IMR-90 (cell line): ENCODE measurements at regions not wholly inside any gene's neighbourhood (a gene's known extent, or its start where the extent isn't known, plus 50 kb on each side); places are given as distances from the start of the nearest gene placed in this dataset.

ENCODE experiments used
- ATAC-seq: fragments of 200-7000 bp; cut with Tn5 transposase; 2 replicates; pipeline ENCODE4 v1.9.1; 2020; ENCODE audit warnings: low read depth, mild to moderate bottlenecking, moderate library complexity
- BruUV-seq: library from RNA; stranded (reverse); fragments of 400-500 nt; replicated peaks from 2 replicates; lab custom pipeline; 2021; lab: Mats Ljungman, UMichigan
- CTCF ChIA-PET: fragments of 300-600 bp; formaldehyde crosslinking; extraction: SDS; loops from one replicate; lab custom pipeline; 2021; ENCODE audit warnings: antibody characterized with exemption; lab: Yijun Ruan, JAX
- POLR2A ChIA-PET: fragments of 300-600 bp; sonication (Branson Sonifier 250); formaldehyde crosslinking; loops from one replicate; lab custom pipeline; 2022; ENCODE audit warnings: antibody characterized with exemption; ENCODE audit not compliant: unreplicated experiment; lab: Charles Lee
- DNase-seq: peaks from one replicate; pipeline ENCODE4 v3.0.0; 2013
- H2AFZ ChIP-seq: replicated peaks from 2 replicates; pipeline ENCODE3; 2013; ENCODE audit warnings: low read length, mild to moderate bottlenecking; ENCODE audit not compliant: poor library complexity
- H2AK5ac ChIP-seq: 2 replicates; pipeline ENCODE4 v1.6.1; 2013; ENCODE audit warnings: low read depth, low read length, inconsistent platforms
- H2AK9ac ChIP-seq: replicated peaks from 2 replicates; pipeline ENCODE3; 2013; ENCODE audit warnings: mild to moderate bottlenecking, low read depth, low read length, moderate library complexity; ENCODE audit not compliant: poor library complexity
- H2BK120ac ChIP-seq: 2 replicates; pipeline ENCODE4 v1.6.1; 2013; ENCODE audit warnings: low read depth, low read length, inconsistent platforms
- H2BK15ac ChIP-seq: 3 replicates; pipeline ENCODE4 v1.6.1; 2013; ENCODE audit warnings: low read depth, low read length, inconsistent platforms
- H2BK20ac ChIP-seq: 2 replicates; pipeline ENCODE4 v1.6.1; 2013; ENCODE audit warnings: low read depth, mild to moderate bottlenecking, inconsistent platforms, low read length, moderate library complexity
- H2BK5ac ChIP-seq: 2 replicates; pipeline ENCODE4 v1.6.1; 2013; ENCODE audit warnings: mild to moderate bottlenecking, low read depth, low read length, inconsistent platforms; ENCODE audit not compliant: poor library complexity, severe bottlenecking
- H3K14ac ChIP-seq: replicated peaks from 2 replicates; pipeline ENCODE4 v1.6.1; 2013; ENCODE audit warnings: low read depth, low read length, inconsistent platforms
- H3K18ac ChIP-seq: 2 replicates; pipeline ENCODE4 v1.6.1; 2013; ENCODE audit warnings: low read depth, low read length, control low read depth
- H3K23ac ChIP-seq: 2 replicates; pipeline ENCODE4 v1.6.1; 2013; ENCODE audit warnings: low read depth, low read length, inconsistent platforms
- H3K27ac ChIP-seq: 2 replicates; pipeline ENCODE4 v1.5.1; 2013; ENCODE audit warnings: mild to moderate bottlenecking, control low read depth, low read length; ENCODE audit not compliant: insufficient read depth
- H3K27me3 ChIP-seq: 2 replicates; pipeline ENCODE4 v1.6.1; 2013; ENCODE audit warnings: low read length; ENCODE audit not compliant: control insufficient read depth, insufficient read depth
- H3K36me3 ChIP-seq: 2 replicates; pipeline ENCODE4 v1.6.1; 2013; ENCODE audit warnings: low read length, mixed read lengths; ENCODE audit not compliant: control insufficient read depth, insufficient read depth
- H3K4ac ChIP-seq: 2 replicates; pipeline ENCODE4 v1.6.1; 2013; ENCODE audit warnings: low read depth, low read length, inconsistent platforms
- H3K4me1 ChIP-seq: 2 replicates; pipeline ENCODE4 v1.6.1; 2013; ENCODE audit warnings: low read length, mixed read lengths; ENCODE audit not compliant: control insufficient read depth, insufficient read depth
- H3K4me2 ChIP-seq: 2 replicates; pipeline ENCODE4 v1.6.1; 2013; ENCODE audit warnings: low read depth, mild to moderate bottlenecking, control low read depth, low read length, moderate library complexity
- H3K4me3 ChIP-seq: 2 replicates; pipeline ENCODE4 v1.5.1; 2013; ENCODE audit warnings: low read depth, mild to moderate bottlenecking, control low read depth, low read length, moderate library complexity; ENCODE audit not compliant: insufficient read depth
- H3K56ac ChIP-seq: 2 replicates; pipeline ENCODE4 v1.6.1; 2013; ENCODE audit warnings: low read length, inconsistent platforms; ENCODE audit not compliant: insufficient read depth; ENCODE audit errors: extremely low read depth
- H3K79me1 ChIP-seq, 2 experiments: 2 replicates each; pipeline ENCODE4 v1.6.1; 2013; ENCODE audit warnings: low read length in 2 of 2, inconsistent platforms in 1 of 2, low read depth in 1 of 2
- H3K9ac ChIP-seq: 2 replicates; pipeline ENCODE4 v1.6.1; 2013; ENCODE audit warnings: low read depth, low read length, control low read depth
- H3K9me1 ChIP-seq: 2 replicates; pipeline ENCODE4 v1.6.1; 2013; ENCODE audit warnings: low read length, inconsistent platforms; ENCODE audit not compliant: insufficient read depth
- H3K9me3 ChIP-seq: 2 replicates; pipeline ENCODE4 v1.6.1; 2013; ENCODE audit warnings: low read length; ENCODE audit not compliant: control insufficient read depth, insufficient read depth
- H4K20me1 ChIP-seq: 2 replicates; pipeline ENCODE4 v1.6.1; 2013; ENCODE audit warnings: low read length, inconsistent platforms; ENCODE audit not compliant: insufficient read depth
- H4K5ac ChIP-seq: 2 replicates; pipeline ENCODE4 v1.6.1; 2013; ENCODE audit warnings: mild to moderate bottlenecking, low read depth, low read length, control low read depth
- H4K8ac ChIP-seq, 2 experiments: 2 replicates each; pipeline ENCODE4 v1.6.1; 2013; ENCODE audit warnings: low read depth in 2 of 2, low read length in 2 of 2, control low read depth in 1 of 2, inconsistent platforms in 1 of 2
- H4K91ac ChIP-seq: 2 replicates; pipeline ENCODE4 v1.6.1; 2013; ENCODE audit warnings: low read depth, low read length, inconsistent platforms; ENCODE audit not compliant: insufficient read depth
- BHLHE40 ChIP-seq: fragments of 150-350 bp; IDR thresholded peaks from 2 replicates; pipeline ENCODE4 v1.6.1; 2016; ENCODE audit warnings: mild to moderate bottlenecking, low read depth, low read length
- CHD1 ChIP-seq: IDR thresholded peaks from 2 replicates; pipeline ENCODE4 v1.6.1; 2012; ENCODE audit warnings: low read depth, low read length, improper control_type of control experiment
- CTCF ChIP-seq: conservative IDR thresholded peaks from 2 replicates; pipeline ENCODE4 v1.5.1; 2012; ENCODE audit warnings: mild to moderate bottlenecking, low read depth, low read length, improper control_type of control experiment
- ELK1 ChIP-seq: fragments of 150-350 bp; IDR thresholded peaks from 2 replicates; pipeline ENCODE4 v1.6.1; 2016; ENCODE audit warnings: low read depth, mild to moderate bottlenecking, low read length, moderate library complexity, borderline replicate concordance
- FOS ChIP-seq: fragments of 150-350 bp; IDR thresholded peaks from 2 replicates; pipeline ENCODE4 v1.6.1; 2016; ENCODE audit warnings: low read depth, low read length
- MAFK ChIP-seq: IDR thresholded peaks from 2 replicates; pipeline ENCODE4 v1.6.1; 2012; ENCODE audit warnings: low read depth, low read length, improper control_type of control experiment
- MAZ ChIP-seq: IDR thresholded peaks from 2 replicates; pipeline ENCODE4 v1.6.1; 2012; ENCODE audit warnings: low read depth, mild to moderate bottlenecking, low read length, improper control_type of control experiment, moderate library complexity, borderline replicate concordance
- MXI1 ChIP-seq: IDR thresholded peaks from 2 replicates; pipeline ENCODE4 v1.6.1; 2012; ENCODE audit warnings: low read depth, mild to moderate bottlenecking, low read length, moderate library complexity, borderline replicate concordance
- NFE2L2 ChIP-seq: fragments of 150-350 bp; IDR thresholded peaks from 2 replicates; pipeline ENCODE4 v1.6.1; 2016; ENCODE audit warnings: low read depth, mild to moderate bottlenecking, low read length
- POLR2A ChIP-seq: IDR thresholded peaks from 2 replicates; pipeline ENCODE4 v1.6.1; 2012; ENCODE audit warnings: mild to moderate bottlenecking, low read depth, low read length
- RAD21 ChIP-seq: IDR thresholded peaks from 2 replicates; pipeline ENCODE4 v1.6.1; 2012; ENCODE audit warnings: low read length, improper control_type of control experiment
- RCOR1 ChIP-seq: IDR thresholded peaks from 2 replicates; pipeline ENCODE4 v1.6.1; 2012; ENCODE audit warnings: mild to moderate bottlenecking, low read length, improper control_type of control experiment; ENCODE audit not compliant: insufficient replicate concordance
- RFX5 ChIP-seq: IDR thresholded peaks from 2 replicates; pipeline ENCODE4 v1.8.0; 2012; ENCODE audit warnings: low read depth, mild to moderate bottlenecking, low read length, moderate library complexity
- SMC3 ChIP-seq: fragments of 150-350 bp; IDR thresholded peaks from 2 replicates; pipeline ENCODE4 v1.6.1; 2016; ENCODE audit warnings: low read depth, mild to moderate bottlenecking, antibody characterized with exemption, low read length, moderate library complexity
- USF2 ChIP-seq: fragments of 150-350 bp; IDR thresholded peaks from 2 replicates; pipeline ENCODE4 v1.6.1; 2017; ENCODE audit warnings: mild to moderate bottlenecking, antibody characterized with exemption, low read length, low read depth
- dilution Hi-C: fragments of 300-500 bp; cut with HindIII; formaldehyde crosslinking; loops from one replicate; pipeline ENCODE4 v1.14.3; 2018; ENCODE audit warnings: low sequenced_read_pairs; ENCODE audit not compliant: unreplicated experiment
- in situ Hi-C: fragments of 300-500 bp; cut with MboI; formaldehyde crosslinking; loops from 3 replicates; pipeline ENCODE4 v1.14.3; 2019; ENCODE audit warnings: low sequenced_read_pairs, inconsistent platforms, mixed read lengths
- intact Hi-C: fragments of 100-400 bp; cut with micrococcal nuclease; formaldehyde crosslinking; loops from 2 replicates; pipeline ENCODE4 v1.10.0; 2022

GRCh38 chr2:4973354-4973753, 718.8 kb upstream of the SOX11 start:
- no peaks in the 10 kb centered on the region for H3K79me1 ChIP-seq
- H3K9me1 ChIP-seq, result no peaks in the 10 kb centered on the region
- H2BK15ac ChIP-seq, result no peak overlapping the region
- no TSS peak for BruUV-seq
- no peak overlapping the region for H3K14ac ChIP-seq
- H3K27me3 ChIP-seq, result no peaks in the 10 kb centered on the region
- H3K9me3 ChIP-seq, result peaks cover 27% of the 10 kb centered on the region
- no peak for DNase-seq
- no peak overlapping the region for H4K5ac ChIP-seq
- H2AK9ac ChIP-seq, result no peak overlapping the region
- no peaks in the 10 kb centered on the region for H3K36me3 ChIP-seq
- no peak overlapping the region for H2BK120ac ChIP-seq
- ATAC-seq, result no peak
- H2BK5ac ChIP-seq, result peak overlapping the region; percentile 83
- no peak overlapping the region for H4K8ac ChIP-seq
- H3K23ac ChIP-seq, result no peak overlapping the region
- H4K20me1 ChIP-seq, result no peaks in the 10 kb centered on the region
- intact Hi-C loops, result no loop called here
- no peak overlapping the region for H3K4ac ChIP-seq
- H3K18ac ChIP-seq, result no peak overlapping the region
- POLR2A ChIA-PET, result no interaction called here
- no peak overlapping the region for H4K91ac ChIP-seq
- H2AK5ac ChIP-seq, result no peak overlapping the region
- H3K4me1 ChIP-seq, result no peaks in the 10 kb centered on the region
- dilution Hi-C loops, result no loop called here
- H2BK20ac ChIP-seq, result no peak overlapping the region
- no peak overlapping the region for H2AFZ ChIP-seq
- in situ Hi-C loops, result no loop called here
- H3K56ac ChIP-seq, result no peak overlapping the region
- TF ChIP-seq USF2 (no peak), CHD1 (no peak), BHLHE40 (no peak), RFX5 (no peak), CTCF (no peak), SMC3 (no peak), NFE2L2 (no peak), MAFK (no peak), ELK1 (no peak), RAD21 (no peak), MAZ (no peak), POLR2A (no peak), FOS (no peak), MXI1 (no peak), RCOR1 (no peak)
- CTCF ChIA-PET, result no interaction called here
- H3K4me3 ChIP-seq, result no peak overlapping the region
- H3K27ac ChIP-seq, result no peak overlapping the region
- no peak overlapping the region for H3K4me2 ChIP-seq
- no peak overlapping the region for H3K9ac ChIP-seq
